CD4-positive, alpha-beta T cell treated with Interleukin-21 for 1 hour (primary cell): ENCODE measurements at regions not wholly inside any gene's neighbourhood (a gene's known extent, or its start where the extent isn't known, plus 50 kb on each side); places are given as distances from the start of the nearest gene placed in this dataset.
"Not testable (repeated sequence)": the region's sequence is repeated elsewhere in the genome, so short reads cannot be mapped to it uniquely, and the experiment has no call there.

ENCODE experiments used
- DNase-seq: peaks from one replicate; pipeline ENCODE4 v3.0.0-alpha.2; 2020

- no peak for DNase-seq
These were observed 81.8 kb upstream of the SYN3 start for GRCh38 chr22:33139937-33140336.

GRCh38 chr22:33138333-33138732 lies 80.2 kb upstream of the SYN3 start:
- DNase-seq: not testable (repeated sequence)

GRCh38 chr22:33130473-33130872 lies 72.3 kb upstream of the SYN3 start:
- no peak for DNase-seq

- DNase-seq: no peak
These were observed 71.4 kb upstream of the SYN3 start for GRCh38 chr22:33129621-33130020.

GRCh38 chr22:33126881-33127280 lies 68.7 kb upstream of the SYN3 start:
- DNase-seq: no peak

- no peak for DNase-seq
These were observed 66.3 kb upstream of the SYN3 start for GRCh38 chr22:33124471-33124870.

- DNase-seq: not testable (repeated sequence)
These were observed 64.3 kb upstream of the SYN3 start for GRCh38 chr22:33122439-33122838.

GRCh38 chr22:33119044-33119443 lies 60.9 kb upstream of the SYN3 start:
- DNase-seq: no peak

- no peak for DNase-seq
These were observed 59.6 kb upstream of the SYN3 start for GRCh38 chr22:33117821-33118220.

- no peak for DNase-seq
These were observed 58.8 kb upstream of the SYN3 start for GRCh38 chr22:33116841-33117547.

GRCh38 chr22:33114565-33114964 lies 56.4 kb upstream of the SYN3 start:
- DNase-seq: no peak

- no peak for DNase-seq
These were observed 54.4 kb upstream of the SYN3 start for GRCh38 chr22:33112580-33112979.

- no peak for DNase-seq
These were observed 53.3 kb upstream of the SYN3 start for GRCh38 chr22:33111491-33111890.

GRCh38 chr22:33110562-33111163 lies 52.5 kb upstream of the SYN3 start:
- DNase-seq: no peak

- DNase-seq: no peak
These were observed 51.6 kb upstream of the SYN3 start for GRCh38 chr22:33109514-33110430.

- DNase-seq: no peak
These were observed 49.9 kb upstream of the SYN3 start for GRCh38 chr22:33108037-33108436.
